GM18499 (cell line): ENCODE measurements at regions not wholly inside any gene's neighbourhood (a gene's known extent, or its start where the extent isn't known, plus 50 kb on each side); places are given as distances from the start of the nearest gene placed in this dataset.

ENCODE experiments used
- ATAC-seq: cut with Tn5 transposase; IDR thresholded peaks from one replicate; pipeline ENCODE4 v1.9.1; 2021; ENCODE audit warnings: moderate number of reproducible peaks; ENCODE audit not compliant: insufficient read depth, unreplicated experiment

DNA sequence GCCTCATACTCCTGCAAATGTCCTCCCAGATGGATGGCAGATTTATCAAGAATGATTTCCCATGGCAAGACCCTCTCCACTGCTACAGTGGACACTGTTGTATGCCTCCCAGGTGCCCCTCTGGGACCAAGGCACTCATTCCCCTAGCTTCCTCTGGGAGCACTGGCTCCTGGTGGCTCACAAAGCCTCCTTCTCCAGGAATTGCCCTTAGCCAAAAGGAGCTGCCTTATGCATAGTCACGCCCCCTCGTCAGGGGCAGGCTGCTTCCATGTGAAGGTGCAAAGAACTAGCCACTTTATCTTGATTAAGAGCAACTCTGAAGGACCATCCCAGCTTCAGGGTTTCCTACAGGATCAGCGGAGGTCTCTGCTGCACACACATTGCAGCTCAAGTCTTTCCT lies 358.1 kb downstream of the CDK5RAP2 start:
- ATAC-seq, result no peak

DNA sequence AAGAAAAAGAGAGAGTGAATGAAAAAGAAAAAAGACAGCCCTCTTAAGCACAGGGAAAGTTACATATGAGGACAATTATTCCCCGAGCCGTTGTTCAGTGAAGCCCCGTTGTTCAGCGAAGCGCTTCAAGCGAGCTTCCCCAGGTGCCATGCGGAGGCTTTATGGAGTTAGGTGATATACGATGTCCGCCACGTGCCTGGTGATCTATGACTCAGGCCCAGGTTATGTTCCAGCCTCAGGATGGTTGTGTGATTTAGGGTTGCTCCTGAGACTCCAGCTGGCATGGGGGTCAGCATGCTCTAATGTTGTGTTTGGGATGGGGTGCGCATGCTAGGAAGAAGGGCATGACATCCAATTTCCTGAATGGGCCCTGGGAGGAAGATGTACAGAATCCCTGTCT lies 365.6 kb downstream of the CDK5RAP2 start:
- no peak for ATAC-seq

DNA sequence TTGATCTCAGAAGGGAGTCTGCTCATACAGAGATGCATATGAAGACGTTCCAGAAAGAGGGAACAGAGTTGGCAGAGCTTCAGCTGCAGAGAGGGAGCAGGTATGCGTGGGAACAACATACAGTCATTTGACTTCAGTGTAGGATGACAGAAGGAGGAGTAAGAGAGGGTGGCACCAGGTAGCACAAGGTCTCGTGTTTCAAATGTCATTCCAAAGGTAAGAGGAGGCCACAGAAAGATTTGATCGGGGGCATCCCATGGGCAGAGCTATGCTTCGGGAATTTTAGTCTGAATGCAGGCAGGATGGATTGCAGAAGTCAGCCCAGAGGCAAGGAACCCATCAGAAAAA lies 367.1 kb downstream of the CDK5RAP2 start:
- ATAC-seq, result no peak

DNA sequence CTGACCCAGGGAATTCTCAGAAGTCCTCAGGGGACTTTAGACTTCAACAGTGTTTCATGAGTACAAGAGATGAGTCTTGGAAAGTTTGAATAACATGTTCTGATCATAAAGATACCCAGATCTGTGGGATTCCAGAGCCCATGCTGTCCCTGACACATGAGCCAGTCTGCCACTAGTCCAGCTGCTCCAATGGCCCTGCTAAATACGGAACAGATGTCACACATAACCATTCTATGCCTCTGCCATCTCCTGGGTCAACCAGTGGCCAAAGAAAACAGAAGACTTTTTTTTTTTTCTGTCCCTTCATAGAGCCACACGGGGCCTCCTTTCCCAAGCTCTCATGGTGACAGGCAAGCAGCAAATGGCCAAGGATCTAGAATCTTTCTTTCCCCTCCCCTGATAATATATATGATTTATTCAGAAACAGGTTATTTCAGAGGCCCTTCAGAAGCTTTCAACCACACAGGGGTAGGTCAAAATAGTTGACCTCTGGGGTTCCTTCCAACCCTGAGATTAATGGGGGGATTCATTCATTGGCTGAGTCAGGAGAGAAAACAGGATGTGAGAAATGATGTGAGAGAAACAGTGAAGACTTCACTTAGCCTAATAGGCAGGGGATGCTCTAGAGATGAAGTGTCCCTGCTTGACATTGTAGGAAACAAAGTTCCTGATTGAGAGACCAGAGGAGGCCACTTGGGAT lies 367.7 kb downstream of the CDK5RAP2 start:
- ATAC-seq, result peak; percentile 90

DNA sequence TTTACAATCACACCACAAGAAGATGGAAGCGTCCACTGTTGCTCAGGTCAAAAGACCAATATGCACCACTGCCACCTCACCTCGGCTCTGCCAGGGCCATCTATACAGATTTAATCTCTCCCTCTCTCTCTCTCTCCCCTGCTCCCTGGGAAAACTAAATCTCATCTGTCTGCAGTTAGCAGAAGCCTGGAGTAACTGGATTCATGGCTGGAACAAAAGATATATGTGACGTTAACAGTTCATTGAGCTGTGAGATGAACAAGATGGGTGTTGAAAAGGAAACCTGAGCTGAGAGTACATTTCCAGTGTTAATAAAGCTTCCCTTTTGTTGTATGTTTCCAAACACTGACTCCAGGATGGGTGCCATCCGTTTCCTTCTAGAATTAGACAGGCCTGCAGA lies 369.7 kb downstream of the CDK5RAP2 start:
- no peak for ATAC-seq

DNA sequence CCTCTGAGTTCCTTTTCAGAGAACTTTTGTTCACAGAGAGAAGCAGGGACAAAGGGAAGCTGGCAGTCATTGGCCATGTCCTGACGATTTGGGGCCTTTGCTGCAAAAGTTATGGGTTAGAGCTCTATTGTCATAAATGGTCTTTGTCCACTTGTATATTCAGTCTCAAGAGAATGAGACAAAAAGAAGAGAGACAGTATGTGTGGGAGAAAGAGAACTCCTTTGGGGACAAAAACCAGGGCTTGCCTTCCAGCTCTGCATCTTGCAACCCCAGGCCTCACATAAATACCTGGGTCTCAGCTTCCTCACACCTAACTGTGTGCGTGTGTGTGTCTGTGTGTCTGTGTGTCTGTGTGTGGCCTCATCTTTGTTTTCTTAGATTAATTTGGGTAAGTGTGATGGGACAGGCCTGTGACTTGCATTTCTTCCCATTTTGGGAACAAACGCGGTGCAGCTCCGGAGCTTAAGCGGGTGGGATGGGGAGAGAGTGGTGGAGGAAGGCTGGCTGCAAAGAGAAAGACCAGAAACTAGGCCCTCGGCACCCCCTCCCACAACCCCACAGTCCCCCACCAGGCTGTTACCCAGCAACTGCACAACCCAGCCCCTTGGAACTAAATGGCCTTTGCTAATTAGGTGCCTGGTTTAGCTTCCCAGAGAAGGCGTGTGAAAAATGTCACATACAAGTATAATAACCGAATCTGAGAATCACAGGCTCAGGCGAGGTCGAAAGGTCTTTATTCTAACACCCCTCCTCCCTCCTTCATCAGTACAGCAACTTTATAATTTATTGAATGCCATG lies 376.9 kb downstream of the CDK5RAP2 start:
- no peak for ATAC-seq

DNA sequence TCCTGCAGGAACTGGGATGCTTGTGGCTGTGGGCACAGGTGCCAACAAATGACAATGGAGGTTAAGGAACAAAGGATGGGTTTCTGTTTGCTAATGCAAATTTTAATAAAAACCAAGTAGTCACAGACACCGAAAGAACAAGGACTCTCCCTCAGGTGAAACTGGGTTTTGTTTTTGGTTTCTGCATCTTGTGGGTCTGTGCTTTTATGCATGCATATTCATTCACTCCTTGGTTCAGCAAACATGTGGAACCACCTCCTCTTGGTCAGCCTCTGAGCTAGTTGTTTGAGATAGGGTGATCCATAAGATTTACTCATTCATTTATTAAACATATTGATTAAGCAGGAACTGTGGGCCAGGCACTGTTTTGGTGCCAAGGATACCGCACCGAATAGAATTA lies 381.9 kb downstream of the CDK5RAP2 start:
- ATAC-seq, result no peak

DNA sequence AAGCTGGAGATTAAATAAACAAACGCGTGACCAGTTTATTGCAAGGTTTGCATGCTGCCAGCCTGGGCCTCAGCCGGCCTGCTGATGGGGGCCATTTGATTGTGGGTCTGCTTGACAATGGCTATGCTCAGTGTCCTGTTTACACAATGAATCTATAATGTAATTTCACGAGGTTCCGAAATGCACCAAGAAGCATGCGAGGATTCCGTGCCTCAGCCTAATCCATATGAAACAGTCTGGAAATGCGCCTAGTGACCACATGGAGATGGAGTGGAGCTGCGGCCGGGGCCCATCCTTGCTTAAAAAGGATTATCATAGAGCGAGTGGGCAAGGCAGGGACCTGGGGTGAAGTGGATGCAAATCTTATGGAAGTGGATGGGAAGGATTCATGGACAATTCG lies 382.4 kb downstream of the CDK5RAP2 start:
- ATAC-seq, result no peak

DNA sequence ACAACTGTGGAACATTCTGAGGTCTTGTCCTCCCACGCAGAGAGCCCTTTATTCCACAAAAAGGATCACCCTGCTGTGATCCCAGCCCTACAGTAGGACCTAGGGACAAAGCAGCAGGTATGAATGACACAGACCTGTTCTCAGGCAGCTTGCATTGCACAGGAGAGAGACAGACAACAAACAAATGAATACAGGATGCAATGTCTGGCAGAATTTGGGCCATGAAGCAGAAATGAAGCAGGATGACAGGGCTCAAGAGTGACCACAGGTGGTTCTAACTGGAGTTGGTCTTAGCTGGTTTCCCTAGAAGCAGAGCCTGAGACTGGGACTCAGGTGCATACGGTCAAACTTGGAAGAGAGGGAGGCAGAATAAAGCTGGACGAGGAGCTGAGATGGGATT lies 388.8 kb downstream of the CDK5RAP2 start:
- ATAC-seq, result no peak

DNA sequence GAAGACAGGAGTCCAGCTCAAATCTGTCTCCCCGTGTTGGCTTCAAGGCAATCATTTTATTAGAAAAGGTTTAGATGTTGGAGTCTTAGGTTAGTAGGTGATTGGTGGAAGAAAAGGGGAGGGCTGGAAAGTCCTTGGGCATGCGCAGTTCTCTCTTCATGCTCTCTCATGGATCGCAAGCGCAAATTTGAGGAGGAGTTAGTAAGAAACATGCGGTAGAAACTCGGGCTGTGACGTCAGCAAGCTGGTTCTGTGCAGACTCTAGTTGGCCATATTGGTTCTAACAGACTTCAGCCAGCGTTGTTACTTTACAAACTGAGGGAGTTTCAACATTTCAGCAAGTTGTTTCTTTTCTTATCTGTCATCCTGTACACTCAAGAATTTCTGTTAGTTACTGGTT lies 392.2 kb downstream of the CDK5RAP2 start:
- no peak for ATAC-seq

DNA sequence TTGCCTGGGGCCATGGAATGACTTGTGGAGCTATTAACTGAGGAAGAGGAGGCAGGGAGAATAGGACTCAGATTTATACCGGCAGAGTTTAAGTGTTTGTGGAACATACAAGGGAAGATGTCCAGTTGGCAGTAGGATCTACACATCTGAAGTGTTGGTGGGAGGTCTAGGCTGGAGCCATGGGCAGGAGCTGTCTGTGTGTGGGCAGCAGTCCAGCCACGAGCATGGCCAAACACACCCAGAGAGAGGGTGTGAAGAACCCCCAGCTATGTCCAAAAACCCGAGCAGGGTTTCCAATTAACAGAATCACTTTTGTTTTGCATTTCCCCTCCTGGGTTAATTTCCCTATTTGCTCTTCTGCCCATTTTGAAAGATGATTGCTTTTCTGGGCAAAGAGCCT lies 393.7 kb downstream of the CDK5RAP2 start:
- ATAC-seq, result no peak

DNA sequence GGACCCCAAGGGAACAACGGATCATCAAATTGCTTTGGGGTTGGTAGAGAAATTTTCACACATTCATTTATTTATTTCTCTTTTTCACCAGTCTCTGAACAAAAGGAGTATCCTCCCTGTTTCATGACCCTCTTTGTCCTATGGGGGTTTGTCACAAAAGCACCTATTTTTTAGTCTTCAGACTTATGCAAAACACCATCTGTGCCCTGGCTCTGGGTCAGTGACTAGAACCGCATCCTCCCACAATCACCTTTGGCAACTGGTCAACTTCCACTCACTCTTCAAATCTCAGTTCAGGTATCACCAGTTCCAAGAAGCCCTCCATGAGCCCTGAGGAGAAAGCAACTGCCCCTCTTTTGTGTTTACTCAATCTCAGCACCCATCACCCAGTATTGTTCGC lies 395.7 kb downstream of the CDK5RAP2 start:
- no peak for ATAC-seq

DNA sequence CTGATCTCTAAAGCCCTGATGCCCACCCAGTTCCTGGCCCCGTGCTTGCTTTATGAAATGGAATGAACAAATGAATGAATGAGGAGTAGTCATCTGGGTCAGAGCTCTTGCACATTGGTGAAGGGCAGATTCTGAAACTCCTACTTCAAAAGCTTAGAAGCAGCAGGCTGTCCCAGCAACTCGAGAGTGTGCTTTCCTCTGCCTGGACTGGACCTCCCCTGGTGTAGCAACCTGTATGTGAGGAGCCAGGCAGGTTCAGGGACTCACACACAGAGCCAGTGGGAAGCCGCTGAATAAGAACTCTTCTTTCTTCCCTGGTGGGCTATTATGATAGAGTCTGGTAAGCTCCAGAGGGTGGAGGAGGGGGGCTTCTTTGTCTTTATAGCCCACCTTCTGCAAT lies 396.4 kb downstream of the CDK5RAP2 start:
- ATAC-seq, result no peak

DNA sequence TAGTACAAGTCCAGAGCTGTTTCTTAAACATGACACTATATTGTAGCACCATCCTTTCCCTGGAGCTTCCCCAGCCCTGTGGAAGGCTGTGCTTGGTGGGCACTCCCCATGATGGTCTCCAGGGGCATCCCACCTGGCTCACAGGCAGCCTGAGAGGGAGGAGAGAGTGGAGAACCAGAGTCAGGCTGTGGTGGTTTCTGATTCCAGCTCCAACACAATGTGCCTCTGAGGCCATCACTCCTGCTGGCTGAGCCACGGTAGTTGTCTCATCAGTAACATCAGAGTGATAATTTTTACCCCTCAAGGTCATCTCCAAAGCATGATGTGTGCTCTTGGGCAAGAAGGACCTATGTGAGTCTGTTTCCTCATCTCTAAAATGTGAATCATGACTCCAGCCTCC lies 398.0 kb downstream of the CDK5RAP2 start:
- no peak for ATAC-seq

DNA sequence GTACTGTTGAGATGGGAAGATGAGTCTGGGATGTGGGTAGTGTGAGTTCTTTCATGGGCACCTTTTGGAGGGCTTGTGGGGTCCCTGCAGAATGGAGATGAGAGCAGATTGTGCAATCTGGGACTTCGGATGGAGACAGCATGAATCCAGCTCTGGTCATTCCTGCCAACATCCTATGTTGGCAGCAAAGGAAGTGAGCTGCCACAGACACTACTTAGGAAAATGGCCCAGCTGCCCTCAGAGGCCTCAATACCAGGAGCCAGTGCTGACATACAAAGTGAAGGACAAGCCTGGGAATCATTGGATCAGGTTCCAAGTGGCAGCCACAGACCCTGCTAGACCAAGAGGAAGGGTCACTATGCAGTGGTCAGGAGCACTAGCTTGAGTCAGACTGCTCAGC lies 402.8 kb downstream of the CDK5RAP2 start:
- ATAC-seq, result no peak

DNA sequence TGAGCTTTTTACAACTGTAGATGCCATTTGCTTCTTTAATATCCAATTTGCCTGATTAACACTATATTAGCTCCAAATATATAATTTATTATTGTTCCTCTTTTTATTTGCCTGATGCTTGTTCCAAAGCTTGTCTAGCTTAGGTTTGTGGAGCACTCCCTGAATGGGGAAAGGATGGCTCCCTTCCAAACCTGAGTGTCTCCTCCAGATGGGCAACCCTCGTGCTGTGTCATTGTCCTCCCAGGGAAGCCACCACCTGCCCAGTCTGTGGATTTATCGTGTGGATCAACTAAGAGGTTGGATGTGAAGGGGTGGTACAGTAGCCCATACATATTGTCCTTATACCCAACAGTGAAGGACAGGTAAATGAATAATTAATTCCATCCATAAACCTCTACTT lies 404.9 kb downstream of the CDK5RAP2 start:
- no peak for ATAC-seq

DNA sequence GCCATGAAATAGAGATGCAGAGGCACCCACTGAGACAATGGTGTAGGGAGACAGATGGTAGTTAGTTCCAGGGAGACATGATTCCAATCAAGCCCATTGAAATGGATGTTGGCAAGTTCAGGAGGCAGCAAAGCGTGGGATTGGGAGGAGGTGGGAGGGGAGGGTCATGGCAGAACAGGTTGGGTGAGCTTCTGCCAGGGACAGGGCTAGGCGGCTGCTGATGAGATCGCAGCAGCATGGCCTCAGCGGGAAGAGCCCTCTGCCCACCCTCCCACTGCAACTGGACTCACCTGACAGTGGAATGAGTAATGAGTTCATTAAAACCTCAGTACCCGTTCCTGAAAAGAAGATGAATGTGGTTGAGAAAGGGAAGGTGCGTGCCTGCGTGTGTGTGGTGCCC lies 418.2 kb downstream of the CDK5RAP2 start:
- ATAC-seq, result no peak

DNA sequence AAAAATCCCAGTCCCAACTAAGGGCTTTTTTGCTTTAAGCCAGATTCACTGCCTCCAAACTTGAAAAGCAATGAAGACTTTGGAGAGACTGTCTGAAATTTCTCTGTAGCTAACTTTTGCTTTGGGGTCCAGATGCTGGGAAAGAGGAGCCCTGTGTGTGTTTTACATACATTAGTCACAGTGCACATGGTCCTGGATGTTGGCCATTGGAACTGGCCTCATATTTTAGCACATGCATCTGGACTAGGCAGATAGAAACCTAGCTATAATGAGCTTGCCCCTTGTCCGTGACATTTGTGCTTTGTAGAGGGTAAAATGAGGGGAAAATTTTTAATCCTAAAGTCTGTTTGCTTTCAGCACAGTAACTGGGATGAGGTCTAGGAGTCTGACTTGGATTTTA lies 421.7 kb downstream of the CDK5RAP2 start:
- ATAC-seq, result no peak

DNA sequence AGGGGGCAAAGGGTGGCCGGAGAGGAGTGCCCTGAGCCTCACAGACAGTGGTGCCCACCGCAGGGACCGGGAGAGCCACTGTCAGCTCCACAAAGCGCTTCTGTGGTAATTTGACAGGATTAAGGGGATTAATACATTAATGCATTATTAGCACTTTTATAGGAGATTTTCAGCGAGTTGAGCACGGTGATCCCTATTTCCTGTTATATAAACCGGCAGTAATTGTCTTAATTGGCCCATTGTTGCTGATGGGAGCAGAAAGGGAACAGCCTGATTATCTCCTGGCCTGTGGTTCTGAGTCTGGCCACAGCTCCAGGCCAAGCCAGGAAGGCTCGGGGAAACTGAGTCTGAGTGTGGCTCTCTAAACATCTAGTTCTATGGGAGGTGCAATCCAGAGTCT lies 423.6 kb downstream of the CDK5RAP2 start:
- no peak for ATAC-seq

DNA sequence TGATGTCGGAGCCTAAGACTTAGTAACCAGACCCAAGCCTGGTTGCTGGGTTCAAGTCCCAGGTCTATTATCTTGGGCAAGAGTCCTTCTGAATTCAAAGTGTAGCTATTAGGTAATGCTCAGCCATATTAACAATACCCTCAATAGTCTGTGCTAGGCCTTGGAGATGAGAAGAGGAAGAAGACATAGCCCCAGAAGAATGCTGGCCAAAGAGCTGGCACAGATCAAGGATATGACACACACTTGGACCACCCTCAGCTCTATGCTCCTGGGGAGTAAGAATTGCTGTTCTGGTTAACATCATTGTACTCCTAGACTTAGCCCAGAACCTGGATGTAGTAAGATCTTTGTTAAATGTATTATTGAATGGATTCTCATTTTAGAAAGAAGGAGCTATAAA lies 426.7 kb downstream of the CDK5RAP2 start:
- no peak for ATAC-seq

DNA sequence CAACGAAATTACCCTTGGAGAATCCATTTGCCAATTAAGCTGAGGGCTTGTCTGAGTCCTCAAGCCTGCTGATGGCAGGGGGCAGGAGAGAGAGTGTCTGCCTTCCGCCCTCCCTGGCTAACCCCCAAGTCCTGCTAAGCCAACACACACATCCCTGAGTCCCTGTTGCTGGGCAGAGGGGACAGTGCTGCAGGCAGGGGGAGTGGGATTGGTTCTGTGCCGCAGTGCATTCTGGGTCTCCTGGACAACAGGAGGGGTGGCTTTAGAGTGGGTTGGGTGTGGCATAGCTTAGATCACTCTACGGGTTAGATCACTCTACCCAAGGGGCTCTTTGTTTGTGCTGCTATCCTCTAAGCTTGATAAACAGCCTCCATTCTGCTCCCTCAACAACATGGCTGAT lies 427.7 kb downstream of the CDK5RAP2 start:
- no peak for ATAC-seq

DNA sequence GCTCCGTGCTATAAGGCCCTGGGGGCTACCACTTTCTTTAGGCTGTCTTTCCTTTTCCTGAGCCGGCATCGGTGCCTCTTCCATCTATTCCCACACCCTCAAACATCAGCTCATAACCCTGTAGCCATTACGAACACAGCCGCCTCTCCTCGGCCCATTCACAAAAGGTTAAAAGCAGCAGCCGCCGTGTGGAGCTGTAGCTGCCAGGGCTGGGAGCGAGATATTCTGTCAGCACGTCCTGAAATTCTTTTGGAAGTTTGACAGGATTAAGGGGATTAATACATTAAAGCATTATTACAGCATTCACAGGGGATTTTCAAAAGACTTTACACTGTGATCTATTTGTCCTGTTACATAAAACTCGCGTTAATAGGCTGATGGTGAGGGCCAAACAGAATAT lies 428.2 kb downstream of the CDK5RAP2 start:
- ATAC-seq, result no peak
